ENCODE measurements at regions not wholly inside any gene's neighbourhood (a gene's known extent, or its start where the extent isn't known, plus 50 kb on each side); places are given as distances from the start of the nearest gene placed in this dataset.

- no peaks in the 10 kb centered on the region for H3K4me1 Mint-ChIP-seq
- H3K9me3 Mint-ChIP-seq: peaks cover 5 to 32% (median 21%) of the 10 kb centered on the region in 8 donors
- ChIA-PET CTCF (ENCODE audit: partially characterized antibody) (no interaction called here), POLR2A (ENCODE audit: partially characterized antibody) (no interaction called here)
- Histone ChIP-seq H3K4me1 (ENCODE audit: insufficient read depth, low read length) (no peaks in the 10 kb centered on the region), H3K9me3 (ENCODE audit: control insufficient read depth in 1 of 2, low read length in 2 of 2) (peaks cover 0 to 3% of the 10 kb centered on the region in 2 donors), H3K27me3 (ENCODE audit: insufficient read depth, low read length) (no peaks in the 10 kb centered on the region), H3K27ac (ENCODE audit: low read depth, low read length) (no peak overlapping the region), H3K36me3 (ENCODE audit: insufficient read depth, low read length) (no peaks in the 10 kb centered on the region), H3K4me3 (ENCODE audit: low read length in 2 of 2) (no peak overlapping the region)
- no peak overlapping the region for H3K4me3 Mint-ChIP-seq
- H3K36me3 Mint-ChIP-seq: no peaks in the 10 kb centered on the region
- DNase-seq: no peak
- no peak overlapping the region for H3K27ac Mint-ChIP-seq
- no peaks in the 10 kb centered on the region for H3K27me3 Mint-ChIP-seq
- intact Hi-C loops (cut with micrococcal nuclease): no loop called here
Measured at GRCh38 chr10:129319934-129320333, 147.1 kb upstream of the MGMT start.

DNA sequence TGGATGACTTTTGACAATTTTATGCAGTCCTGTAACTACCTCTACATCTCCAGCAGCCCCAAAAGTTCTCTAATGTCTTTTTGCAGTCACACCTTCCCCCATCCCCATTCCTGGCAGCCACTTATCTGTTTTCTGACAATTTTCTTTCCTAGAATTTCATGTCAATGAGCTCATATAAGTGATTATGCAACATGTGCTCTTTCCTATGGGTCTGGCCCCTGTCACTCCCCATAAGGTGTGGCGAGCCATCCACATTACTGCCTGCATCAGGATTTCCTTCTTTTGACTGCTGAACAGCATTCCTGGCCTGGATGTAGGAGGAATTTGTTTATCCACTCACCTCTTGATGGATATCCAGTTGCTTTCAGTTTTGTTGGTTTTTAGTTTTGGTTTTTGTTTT, 146.7 kb upstream of the MGMT start:
- no peaks in the 10 kb centered on the region for H3K36me3 Mint-ChIP-seq
- H3K27me3 Mint-ChIP-seq: no peaks in the 10 kb centered on the region
- no peak overlapping the region for H3K27ac ChIP-seq (ENCODE audit: low read depth, low read length)
- DNase-seq: no peak
- no peak overlapping the region for H3K4me3 Mint-ChIP-seq
- no peaks in the 10 kb centered on the region for H3K4me1 ChIP-seq (ENCODE audit: insufficient read depth, low read length)
- intact Hi-C loops (cut with micrococcal nuclease): no loop called here
- no peak overlapping the region for H3K27ac Mint-ChIP-seq
- no peaks in the 10 kb centered on the region for H3K27me3 ChIP-seq (ENCODE audit: insufficient read depth, low read length)
- peaks cover 0 to 3% of the 10 kb centered on the region in 2 donors for H3K9me3 ChIP-seq (ENCODE audit: control insufficient read depth in 1 of 2, low read length in 2 of 2)
- ChIA-PET CTCF (ENCODE audit: partially characterized antibody) (no interaction called here), POLR2A (ENCODE audit: partially characterized antibody) (no interaction called here)
- no peaks in the 10 kb centered on the region for H3K36me3 ChIP-seq (ENCODE audit: insufficient read depth, low read length)
- H3K4me1 Mint-ChIP-seq: no peaks in the 10 kb centered on the region
- no peak overlapping the region for H3K4me3 ChIP-seq (ENCODE audit: low read length in 2 of 2)
- peaks cover 5 to 32% (median 18%) of the 10 kb centered on the region in 8 donors for H3K9me3 Mint-ChIP-seq

DNA sequence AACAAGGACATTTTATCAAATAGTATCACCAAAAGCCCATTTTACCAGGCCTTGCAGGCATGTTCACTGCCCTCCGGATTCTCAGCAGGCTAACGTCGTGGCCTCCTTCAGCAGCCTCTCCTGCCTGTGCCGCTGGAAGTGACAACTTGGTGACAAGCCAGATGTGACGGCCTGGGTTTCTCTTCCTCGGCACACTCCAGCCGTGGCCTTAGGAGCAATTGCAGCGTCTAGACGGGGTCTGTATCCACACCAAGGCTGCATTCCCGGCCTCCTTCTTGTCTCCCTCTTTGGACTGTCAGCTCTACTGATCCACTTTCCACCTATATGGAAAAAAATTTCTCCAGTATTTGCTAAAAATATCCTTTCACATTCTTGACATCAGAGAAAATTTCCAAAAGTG, 145.3 kb upstream of the MGMT start:
- H3K27me3 Mint-ChIP-seq: no peaks in the 10 kb centered on the region
- no peaks in the 10 kb centered on the region for H3K36me3 ChIP-seq (ENCODE audit: insufficient read depth, low read length)
- ChIA-PET POLR2A (ENCODE audit: partially characterized antibody) (no interaction called here), CTCF (ENCODE audit: partially characterized antibody) (no interaction called here)
- H3K4me1 Mint-ChIP-seq: no peaks in the 10 kb centered on the region
- H3K27ac ChIP-seq (ENCODE audit: low read depth, low read length): no peak overlapping the region
- no peak overlapping the region for H3K4me3 Mint-ChIP-seq
- H3K4me3 ChIP-seq (ENCODE audit: low read length in 2 of 2): no peak overlapping the region
- H3K4me1 ChIP-seq (ENCODE audit: insufficient read depth, low read length): no peaks in the 10 kb centered on the region
- no peaks in the 10 kb centered on the region for H3K27me3 ChIP-seq (ENCODE audit: insufficient read depth, low read length)
- peaks cover 2 to 19% (median 11%) of the 10 kb centered on the region in 8 donors for H3K9me3 Mint-ChIP-seq
- H3K9me3 ChIP-seq (ENCODE audit: control insufficient read depth in 1 of 2, low read length in 2 of 2): no peaks in the 10 kb centered on the region
- DNase-seq: no peak
- H3K36me3 Mint-ChIP-seq: no peaks in the 10 kb centered on the region
- intact Hi-C loops (cut with micrococcal nuclease): no loop called here
- H3K27ac Mint-ChIP-seq: no peak overlapping the region

DNA sequence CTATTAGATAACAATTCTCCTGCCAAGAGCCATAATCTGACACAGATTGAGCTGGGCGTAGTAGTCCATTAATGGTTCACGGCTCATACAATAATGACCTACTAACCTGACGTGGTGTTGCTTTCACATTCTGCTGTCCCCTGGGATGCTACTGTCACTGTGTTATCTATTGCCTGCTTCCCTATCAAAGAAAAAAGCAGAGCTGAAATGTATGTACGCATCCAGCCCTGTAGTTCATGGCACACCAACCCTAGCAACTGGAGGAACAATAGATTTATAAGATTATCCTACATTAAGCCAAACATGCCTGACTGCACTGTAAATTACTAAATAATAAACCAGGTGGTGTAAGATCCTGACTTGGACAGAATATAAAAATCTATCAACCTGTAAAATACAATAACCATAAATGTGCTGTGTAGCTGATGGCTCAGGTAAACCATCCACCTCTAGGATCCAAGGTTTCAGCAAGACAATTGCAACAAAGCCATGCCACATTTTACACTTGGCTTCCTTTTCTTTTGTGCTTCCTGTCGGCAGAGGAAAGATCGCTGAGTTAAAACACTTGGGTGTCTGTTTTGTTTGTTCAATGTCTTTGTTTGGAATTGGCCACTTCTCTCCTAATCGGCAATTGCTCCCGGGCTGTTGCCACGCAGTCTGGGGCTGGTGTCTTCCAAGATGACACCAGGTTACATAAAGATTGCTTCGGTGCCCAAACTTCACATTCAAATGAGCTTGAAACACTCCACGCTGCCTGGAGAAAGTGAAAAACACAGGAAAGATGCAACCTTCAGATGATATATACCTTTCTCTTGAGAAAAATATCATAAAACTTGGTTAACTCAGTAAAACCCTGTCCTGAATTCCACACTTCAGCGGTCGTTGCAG, 143.9 kb upstream of the MGMT start:
- no peaks in the 10 kb centered on the region for H3K4me1 ChIP-seq (ENCODE audit: insufficient read depth, low read length)
- no peak for DNase-seq
- no peaks in the 10 kb centered on the region for H3K4me1 Mint-ChIP-seq
- H3K4me3 ChIP-seq (ENCODE audit: low read length in 2 of 2): no peak overlapping the region
- CTCF ChIA-PET (ENCODE audit: partially characterized antibody): no interaction called here
- H3K36me3 Mint-ChIP-seq: no peaks in the 10 kb centered on the region
- intact Hi-C loops (cut with micrococcal nuclease): no loop called here
- peaks cover 0 to 15% (median 7%) of the 10 kb centered on the region in 8 donors for H3K9me3 Mint-ChIP-seq
- H3K9me3 ChIP-seq (ENCODE audit: control insufficient read depth in 1 of 2, low read length in 2 of 2): no peaks in the 10 kb centered on the region
- no peak overlapping the region for H3K4me3 Mint-ChIP-seq
- H3K36me3 ChIP-seq (ENCODE audit: insufficient read depth, low read length): no peaks in the 10 kb centered on the region
- no peak overlapping the region for H3K27ac ChIP-seq (ENCODE audit: low read depth, low read length)
- H3K27me3 ChIP-seq (ENCODE audit: insufficient read depth, low read length): no peaks in the 10 kb centered on the region
- POLR2A ChIA-PET (ENCODE audit: partially characterized antibody): no interaction called here
- H3K27me3 Mint-ChIP-seq: peaks cover 0 to 2% of the 10 kb centered on the region in 2 donors
- no peak overlapping the region for H3K27ac Mint-ChIP-seq

DNA sequence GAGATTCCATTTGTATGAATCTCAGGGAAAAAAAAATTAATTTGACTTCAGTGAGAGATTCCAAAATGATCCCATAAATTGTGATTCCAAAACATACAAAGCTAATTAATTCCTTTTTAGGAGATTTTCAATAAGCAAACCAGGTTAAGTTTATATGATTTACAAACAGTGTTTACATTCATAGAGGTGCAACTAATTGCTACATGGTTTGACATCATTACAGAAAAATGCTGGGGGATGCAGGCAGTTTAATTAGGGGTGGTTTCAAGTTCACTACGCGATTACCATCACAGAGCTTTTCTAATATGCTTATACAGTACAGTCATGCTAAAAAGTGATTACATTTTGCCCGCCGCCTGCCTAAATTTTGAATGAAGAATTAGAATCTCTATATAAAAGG, 143.2 kb upstream of the MGMT start:
- intact Hi-C loops (cut with micrococcal nuclease): no loop called here
- Mint-ChIP-seq H3K4me3 (no peak overlapping the region), H3K36me3 (no peaks in the 10 kb centered on the region), H3K27me3 (peaks cover 0 to 2% of the 10 kb centered on the region in 2 donors), H3K9me3 (peaks cover 0 to 10% (median 4%) of the 10 kb centered on the region in 8 donors), H3K4me1 (no peaks in the 10 kb centered on the region), H3K27ac (no peak overlapping the region)
- ChIA-PET CTCF (ENCODE audit: partially characterized antibody) (no interaction called here), POLR2A (ENCODE audit: partially characterized antibody) (no interaction called here)
- no peaks in the 10 kb centered on the region for H3K27me3 ChIP-seq (ENCODE audit: insufficient read depth, low read length)
- no peak for DNase-seq
- H3K9me3 ChIP-seq (ENCODE audit: control insufficient read depth in 1 of 2, low read length in 2 of 2): no peaks in the 10 kb centered on the region
- no peaks in the 10 kb centered on the region for H3K4me1 ChIP-seq (ENCODE audit: insufficient read depth, low read length)
- H3K4me3 ChIP-seq (ENCODE audit: low read length in 2 of 2): no peak overlapping the region
- no peaks in the 10 kb centered on the region for H3K36me3 ChIP-seq (ENCODE audit: insufficient read depth, low read length)
- no peak overlapping the region for H3K27ac ChIP-seq (ENCODE audit: low read depth, low read length)

DNA sequence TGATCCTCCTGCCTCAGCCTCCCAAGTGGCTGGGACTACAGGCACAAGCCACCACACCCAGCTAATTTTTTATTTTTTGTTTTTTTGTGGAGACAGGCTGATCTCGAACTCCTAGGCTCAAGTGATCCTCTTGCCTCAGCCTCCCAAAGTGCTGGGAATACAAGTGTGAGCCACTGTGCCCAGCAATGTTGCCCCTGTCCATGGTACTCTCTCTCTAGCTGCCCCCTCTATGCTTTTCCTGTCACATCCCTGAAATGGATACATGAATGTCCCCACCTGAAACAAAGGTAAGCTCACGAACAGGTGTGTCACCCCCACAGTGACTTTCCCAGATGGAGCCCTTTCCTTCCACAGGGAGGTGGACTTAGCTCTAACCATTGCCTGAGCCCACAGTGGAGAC, 141.1 kb upstream of the MGMT start:
- Mint-ChIP-seq H3K4me3 (no peak overlapping the region), H3K9me3 (peaks cover 0 to 1% (median 0%) of the 10 kb centered on the region in 8 donors), H3K36me3 (no peaks in the 10 kb centered on the region), H3K4me1 (no peaks in the 10 kb centered on the region), H3K27me3 (peaks cover 0 to 2% of the 10 kb centered on the region in 2 donors), H3K27ac (peak overlapping the region in 2 of 7 donors; percentile 16 to 53)
- intact Hi-C loops (cut with micrococcal nuclease): no loop called here
- no peaks in the 10 kb centered on the region for H3K27me3 ChIP-seq (ENCODE audit: insufficient read depth, low read length)
- no peaks in the 10 kb centered on the region for H3K36me3 ChIP-seq (ENCODE audit: insufficient read depth, low read length)
- H3K4me3 ChIP-seq (ENCODE audit: low read length in 2 of 2): no peak overlapping the region
- ChIA-PET POLR2A (ENCODE audit: partially characterized antibody) (no interaction called here), CTCF (ENCODE audit: partially characterized antibody) (no interaction called here)
- DNase-seq: no peak
- no peaks in the 10 kb centered on the region for H3K9me3 ChIP-seq (ENCODE audit: control insufficient read depth in 1 of 2, low read length in 2 of 2)
- H3K27ac ChIP-seq (ENCODE audit: low read depth, low read length): no peak overlapping the region
- H3K4me1 ChIP-seq (ENCODE audit: insufficient read depth, low read length): no peaks in the 10 kb centered on the region

DNA sequence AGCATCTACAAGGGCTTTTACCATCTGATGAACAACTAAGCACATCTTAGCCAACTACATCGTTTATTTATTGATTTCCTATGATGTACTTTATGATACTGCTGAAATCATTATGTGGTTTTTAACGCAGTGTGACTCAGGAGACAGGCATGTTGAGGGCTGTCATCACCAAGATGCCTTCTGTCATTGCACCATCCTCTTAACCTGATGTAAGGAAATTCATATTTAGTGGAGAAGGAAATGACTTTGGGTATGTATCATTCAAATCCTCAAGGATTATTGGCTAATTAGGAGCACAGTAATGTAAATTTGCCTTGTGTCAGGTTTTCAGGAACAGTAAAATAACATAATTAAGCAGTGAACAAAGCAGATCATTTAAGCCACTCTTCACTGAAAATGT, 138.5 kb upstream of the MGMT start:
- Histone ChIP-seq H3K27me3 (ENCODE audit: insufficient read depth, low read length) (no peaks in the 10 kb centered on the region), H3K27ac (ENCODE audit: low read depth, low read length) (no peak overlapping the region), H3K4me1 (ENCODE audit: insufficient read depth, low read length) (no peaks in the 10 kb centered on the region), H3K4me3 (ENCODE audit: low read length in 2 of 2) (no peak overlapping the region), H3K9me3 (ENCODE audit: control insufficient read depth in 1 of 2, low read length in 2 of 2) (no peaks in the 10 kb centered on the region), H3K36me3 (ENCODE audit: insufficient read depth, low read length) (no peaks in the 10 kb centered on the region)
- Mint-ChIP-seq H3K9me3 (no peaks in the 10 kb centered on the region), H3K4me3 (no peak overlapping the region), H3K27me3 (peaks cover 0 to 2% of the 10 kb centered on the region in 2 donors), H3K4me1 (peaks cover 0 to 7% (median 0%) of the 10 kb centered on the region in 4 donors), H3K36me3 (no peaks in the 10 kb centered on the region), H3K27ac (no peak overlapping the region)
- DNase-seq: no peak
- CTCF ChIA-PET (ENCODE audit: partially characterized antibody): interaction anchor here (0.9 kb wide), 1 partner anchor 296 kb away, joined by 3 read pairs; no protein-coding TSS in a partner anchor
- intact Hi-C loops (cut with micrococcal nuclease): no loop called here
- POLR2A ChIA-PET (ENCODE audit: partially characterized antibody): no interaction called here

Measured in CD4-positive, alpha-beta memory T cell (primary cell).